Mucosa of rectum (tissue), 2 donors: ENCODE measurements at regions not wholly inside any gene's neighbourhood (a gene's known extent, or its start where the extent isn't known, plus 50 kb on each side); places are given as distances from the start of the nearest gene placed in this dataset.
"Not testable (repeated sequence)": the region's sequence is repeated elsewhere in the genome, so short reads cannot be mapped to it uniquely, and the experiment has no call there.

Experiments used
- H3K27ac ChIP-seq, 2 donors: one replicate each; pipeline ENCODE4 v1.7.0; 2013; ENCODE audit warnings: inconsistent platforms in 2 of 2, low read depth in 2 of 2, low read length in 2 of 2
- H3K27me3 ChIP-seq, 2 donors: one replicate each; pipeline ENCODE4 v1.7.0; 2013; ENCODE audit warnings: low read length in 2 of 2; ENCODE audit not compliant: control insufficient read depth in 2 of 2, insufficient read depth in 2 of 2
- H3K36me3 ChIP-seq, 2 donors: one replicate each; pipeline ENCODE4 v1.7.0; 2013; ENCODE audit warnings: low read length in 2 of 2; ENCODE audit not compliant: control insufficient read depth in 2 of 2, insufficient read depth in 2 of 2
- H3K4me1 ChIP-seq, 2 donors: one replicate each; pipeline ENCODE4 v1.7.0; 2013; ENCODE audit warnings: low read length in 2 of 2, mild to moderate bottlenecking in 1 of 2; ENCODE audit not compliant: control insufficient read depth in 2 of 2, insufficient read depth in 2 of 2
- H3K4me3 ChIP-seq, 2 donors: one replicate each; pipeline ENCODE4 v1.7.0; 2013; ENCODE audit warnings: low read length in 2 of 2
- H3K9ac ChIP-seq, 2 donors: one replicate each; pipeline ENCODE4 v1.7.0; 2013; ENCODE audit warnings: low read length in 2 of 2, low read depth in 1 of 2, mild to moderate bottlenecking in 1 of 2
- H3K9me3 ChIP-seq, 2 donors: one replicate each; pipeline ENCODE4 v1.7.0; 2013; ENCODE audit warnings: low read length in 2 of 2; ENCODE audit not compliant: control insufficient read depth in 2 of 2
- donor health status: healthy.
- donor health status: Normal muscosa, but diverticular disease.

GRCh38 chr2:194314042-194314441 is 1343.0 kb upstream of the SLC39A10 start:
- no peak overlapping the region for H3K9ac ChIP-seq
- no peaks in the 10 kb centered on the region for H3K27me3 ChIP-seq
- H3K4me1 ChIP-seq = no peaks in the 10 kb centered on the region
- H3K27ac ChIP-seq = no peak overlapping the region
- H3K36me3 ChIP-seq = no peaks in the 10 kb centered on the region
- H3K9me3 ChIP-seq = no peaks in the 10 kb centered on the region
- H3K4me3 ChIP-seq = no peak overlapping the region

- Histone ChIP-seq H3K9ac (no peak overlapping the region), H3K27ac (no peak overlapping the region), H3K4me1 (no peaks in the 10 kb centered on the region), H3K9me3 (no peaks in the 10 kb centered on the region), H3K36me3 (no peaks in the 10 kb centered on the region), H3K4me3 (no peak overlapping the region), H3K27me3 (no peaks in the 10 kb centered on the region)
Measured at GRCh38 chr2:194304191-194304590, 1352.8 kb upstream of the SLC39A10 start.

- Histone ChIP-seq H3K27me3 (no peaks in the 10 kb centered on the region), H3K4me3 (no peak overlapping the region), H3K36me3 (no peaks in the 10 kb centered on the region), H3K9ac (no peak overlapping the region), H3K9me3 (no peaks in the 10 kb centered on the region), H3K4me1 (no peaks in the 10 kb centered on the region), H3K27ac (no peak overlapping the region)
Measured at GRCh38 chr2:194301946-194302345, 1355.1 kb upstream of the SLC39A10 start.

GRCh38 chr2:194294156-194294555 is 1362.9 kb upstream of the SLC39A10 start:
- no peaks in the 10 kb centered on the region for H3K36me3 ChIP-seq
- no peak overlapping the region for H3K9ac ChIP-seq
- no peaks in the 10 kb centered on the region for H3K4me1 ChIP-seq
- H3K4me3 ChIP-seq = no peak overlapping the region
- H3K9me3 ChIP-seq = no peaks in the 10 kb centered on the region
- no peaks in the 10 kb centered on the region for H3K27me3 ChIP-seq
- H3K27ac ChIP-seq = no peak overlapping the region

- Histone ChIP-seq H3K9ac (no peak overlapping the region), H3K27me3 (no peaks in the 10 kb centered on the region), H3K27ac (no peak overlapping the region), H3K4me1 (no peaks in the 10 kb centered on the region), H3K36me3 (no peaks in the 10 kb centered on the region), H3K9me3 (no peaks in the 10 kb centered on the region), H3K4me3 (no peak overlapping the region)
Measured at GRCh38 chr2:194291104-194291503, 1365.9 kb upstream of the SLC39A10 start.

- Histone ChIP-seq H3K27ac (no peak overlapping the region), H3K36me3 (no peaks in the 10 kb centered on the region), H3K9me3 (no peaks in the 10 kb centered on the region), H3K27me3 (no peaks in the 10 kb centered on the region), H3K4me1 (no peaks in the 10 kb centered on the region), H3K9ac (no peak overlapping the region), H3K4me3 (no peak overlapping the region)
Measured at GRCh38 chr2:194289712-194290346, 1367.2 kb upstream of the SLC39A10 start.

- H3K4me1 ChIP-seq, H3K27me3 ChIP-seq, H3K36me3 ChIP-seq, H3K27ac ChIP-seq, H3K9me3 ChIP-seq, H3K4me3 ChIP-seq, H3K9ac ChIP-seq: not testable (repeated sequence)
Measured at GRCh38 chr2:194276667-194277066, 1380.4 kb upstream of the SLC39A10 start.

GRCh38 chr2:194271293-194271961 is 1385.6 kb upstream of the SLC39A10 start:
- H3K4me3 ChIP-seq = no peak overlapping the region
- H3K9ac ChIP-seq = no peak overlapping the region
- no peaks in the 10 kb centered on the region for H3K36me3 ChIP-seq
- H3K27me3 ChIP-seq = no peaks in the 10 kb centered on the region
- no peak overlapping the region for H3K27ac ChIP-seq
- H3K4me1 ChIP-seq = no peaks in the 10 kb centered on the region
- H3K9me3 ChIP-seq = no peaks in the 10 kb centered on the region

- Histone ChIP-seq H3K4me3 (no peak overlapping the region), H3K27ac (no peak overlapping the region), H3K9ac (no peak overlapping the region), H3K4me1 (no peaks in the 10 kb centered on the region), H3K9me3 (no peaks in the 10 kb centered on the region), H3K27me3 (no peaks in the 10 kb centered on the region), H3K36me3 (no peaks in the 10 kb centered on the region)
Measured at GRCh38 chr2:194270648-194271047, 1386.4 kb upstream of the SLC39A10 start.

- Histone ChIP-seq H3K9ac (no peak overlapping the region), H3K9me3 (no peaks in the 10 kb centered on the region), H3K27me3 (no peaks in the 10 kb centered on the region), H3K36me3 (no peaks in the 10 kb centered on the region), H3K27ac (no peak overlapping the region), H3K4me1 (no peaks in the 10 kb centered on the region), H3K4me3 (no peak overlapping the region)
Measured at GRCh38 chr2:194264586-194264985, 1392.4 kb upstream of the SLC39A10 start.
